NCI-H1436 (cell line): ENCODE measurements at regions not wholly inside any gene's neighbourhood (a gene's known extent, or its start where the extent isn't known, plus 50 kb on each side); places are given as distances from the start of the nearest gene placed in this dataset.
"Not testable (repeated sequence)": the region's sequence is repeated elsewhere in the genome, so short reads cannot be mapped to it uniquely, and the experiment has no call there.

Experiments used
- DNase-seq: peaks from one replicate; lab custom pipeline; 2025; lab: John Stamatoyannopoulos, UW

DNA sequence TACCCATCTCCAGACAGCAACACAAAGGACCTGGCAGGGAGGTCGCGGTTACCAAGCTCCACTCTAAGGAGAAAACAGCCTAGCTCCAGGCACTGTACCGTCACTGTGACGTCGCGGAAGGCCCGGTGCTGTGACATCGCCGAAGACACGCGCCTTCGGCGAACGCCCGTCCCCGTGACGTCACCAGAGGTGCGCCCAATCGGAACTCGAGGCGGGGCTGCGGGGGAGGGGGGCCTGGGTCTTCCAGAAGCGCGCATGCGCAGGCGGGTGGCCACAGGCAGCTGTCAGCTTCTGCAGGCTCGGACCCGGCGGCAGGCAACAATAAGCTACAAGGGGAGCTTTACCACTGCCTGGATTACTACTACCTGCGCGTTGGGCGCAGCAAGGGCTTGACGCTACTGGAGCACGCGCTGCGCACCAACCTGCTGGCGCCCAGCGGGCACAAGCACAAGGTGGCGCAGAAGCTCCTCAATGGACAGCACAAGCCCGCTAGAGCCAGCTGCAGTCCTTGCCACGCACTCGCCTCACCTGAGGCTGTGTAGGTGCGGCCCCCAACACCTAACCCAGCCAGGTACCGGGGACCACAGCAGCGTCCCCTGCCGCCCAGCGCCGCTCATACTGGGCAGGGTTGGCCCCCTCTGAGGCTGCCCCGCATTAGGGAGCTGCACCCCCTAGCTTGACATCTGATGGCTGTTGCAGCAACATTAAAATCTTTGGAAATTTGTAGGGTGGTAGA, 208.4 kb downstream of the TPST1 start:
- DNase-seq = peak; percentile 89

DNA sequence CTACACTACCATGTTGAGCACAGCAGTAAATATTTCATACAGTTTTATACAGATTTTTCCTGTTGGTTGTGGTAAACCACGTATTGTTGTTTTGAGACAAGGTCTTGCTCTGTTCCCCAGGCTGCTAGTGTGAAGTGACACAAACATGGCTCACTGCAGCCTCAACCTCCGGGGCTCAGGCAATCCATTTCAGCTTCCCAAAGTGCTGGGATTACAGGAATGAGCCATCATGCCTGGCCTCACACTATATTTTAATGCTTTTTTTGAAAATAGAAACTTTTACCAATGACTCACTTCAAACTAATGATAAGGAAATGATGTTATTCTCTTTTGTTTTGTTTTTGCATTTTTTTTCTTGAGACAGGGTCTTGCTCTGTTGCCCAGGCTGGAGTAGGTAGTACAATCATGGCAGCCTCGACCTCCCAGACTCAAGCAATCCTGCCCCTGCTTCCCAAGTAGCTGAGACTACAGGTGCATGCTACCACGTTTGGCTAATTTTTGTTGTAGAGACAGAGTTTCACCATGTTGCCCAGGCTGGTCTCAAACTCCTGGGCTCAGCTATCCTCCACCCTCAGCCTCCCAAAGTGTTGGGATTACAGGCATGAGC, 210.6 kb downstream of the TPST1 start:
- no peak for DNase-seq

DNA sequence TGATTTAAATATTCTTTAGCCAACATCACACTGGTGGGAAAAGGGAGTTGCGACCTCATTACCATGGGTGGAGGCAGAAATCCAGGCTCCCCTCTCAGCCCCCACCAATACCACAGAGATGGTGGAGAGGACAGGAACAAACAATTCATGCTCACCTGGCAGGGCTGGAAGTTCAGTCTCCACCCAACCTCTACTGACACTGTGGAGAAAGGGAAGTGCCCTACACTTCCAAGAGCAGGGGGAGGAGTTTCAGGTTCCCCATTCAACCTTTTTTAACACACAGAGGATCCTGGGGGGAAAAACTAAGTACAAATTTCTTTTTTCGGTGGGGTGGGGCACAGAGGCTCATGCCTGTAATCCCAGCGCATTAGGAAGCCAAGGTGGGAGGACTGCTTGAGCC, 210.1 kb upstream of the KCTD7 start:
- DNase-seq = no peak

DNA sequence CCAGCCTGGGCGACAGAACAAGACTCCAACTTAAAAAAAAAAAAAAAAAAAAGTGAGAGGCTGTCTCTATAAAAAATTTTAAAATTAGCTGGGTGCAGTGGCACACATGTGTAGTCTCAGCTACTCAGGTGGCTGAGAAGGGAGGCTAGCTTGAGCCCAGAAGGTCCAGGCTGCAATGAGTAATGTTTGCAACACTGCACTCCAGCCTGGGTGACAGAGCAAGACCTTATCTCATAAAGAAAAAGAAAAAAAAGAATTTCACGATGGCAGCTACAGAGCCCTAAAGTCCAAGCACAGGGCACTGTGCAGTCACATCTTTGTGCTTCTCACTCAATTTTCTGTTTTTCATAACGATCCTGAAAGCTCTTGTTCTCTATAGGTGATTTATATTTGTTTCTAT, 209.5 kb upstream of the KCTD7 start:
- DNase-seq = no peak

DNA sequence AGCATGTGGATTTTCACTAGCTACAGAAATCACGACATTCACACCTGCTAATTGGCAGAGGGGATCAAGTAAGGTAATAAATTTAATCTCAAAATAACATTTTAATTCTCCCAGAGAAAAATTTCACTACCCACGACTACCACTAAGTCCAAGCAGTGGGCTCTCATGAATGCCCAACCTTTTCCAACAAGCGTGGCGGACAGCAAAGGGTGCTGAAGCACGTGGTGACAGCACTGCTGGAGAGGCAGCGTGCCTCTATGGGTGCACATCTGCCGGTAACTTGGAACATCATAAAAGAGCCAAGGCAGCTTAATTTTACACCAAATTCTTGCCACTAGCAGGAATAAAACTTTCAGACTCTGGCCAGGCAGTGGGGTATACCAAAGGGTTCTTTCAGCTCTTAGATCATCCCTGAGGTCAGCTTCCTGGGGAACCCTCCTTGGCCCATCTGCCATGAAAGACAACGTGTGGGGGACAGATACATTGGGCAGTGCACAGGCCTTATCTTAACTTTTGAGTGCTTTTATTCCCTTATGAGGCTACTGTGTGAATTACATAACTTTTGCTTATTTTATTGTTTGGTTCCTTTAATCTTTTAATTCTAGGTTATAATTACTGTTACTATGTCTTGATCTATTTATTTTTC, 206.7 kb upstream of the KCTD7 start:
- DNase-seq = no peak

DNA sequence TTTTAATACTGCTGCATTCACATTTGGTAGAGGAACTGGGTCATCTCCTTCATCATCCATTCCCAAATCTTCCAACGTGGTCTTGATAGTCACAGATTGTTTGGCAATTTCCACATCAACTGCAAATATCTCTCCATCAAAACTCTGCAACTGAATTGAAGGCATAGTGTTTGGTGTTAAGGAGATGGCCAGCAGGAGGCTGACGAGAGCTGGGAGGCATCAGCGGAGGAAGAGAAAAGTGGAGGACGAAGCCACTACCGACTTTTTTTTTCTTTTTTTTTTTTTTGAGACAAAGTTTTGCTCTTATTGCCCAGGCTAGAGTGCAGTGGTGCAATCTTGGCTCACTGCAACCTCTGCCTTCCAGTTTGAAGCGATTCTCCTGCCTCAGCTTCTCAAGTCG, 205.0 kb upstream of the KCTD7 start:
- no peak for DNase-seq

DNA sequence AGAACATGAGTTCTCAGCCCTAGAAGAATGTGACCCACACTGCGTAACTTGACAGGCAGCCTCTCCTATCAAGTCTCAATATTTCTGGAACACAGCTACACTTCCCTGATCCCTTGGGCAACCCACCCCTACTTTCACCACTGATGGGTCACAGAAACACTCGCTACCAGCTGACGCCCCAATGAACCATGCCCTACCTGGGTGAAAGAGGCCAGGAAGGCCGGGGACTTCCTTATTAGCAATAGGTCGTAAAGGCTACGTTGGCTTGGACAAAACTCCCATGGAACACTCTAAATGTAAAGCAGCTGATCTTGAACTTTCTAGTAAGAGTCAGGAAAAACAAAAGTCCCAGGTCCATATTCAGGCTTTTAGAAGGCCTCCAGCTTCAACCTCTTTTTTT, 202.3 kb upstream of the KCTD7 start:
- no peak for DNase-seq

DNA sequence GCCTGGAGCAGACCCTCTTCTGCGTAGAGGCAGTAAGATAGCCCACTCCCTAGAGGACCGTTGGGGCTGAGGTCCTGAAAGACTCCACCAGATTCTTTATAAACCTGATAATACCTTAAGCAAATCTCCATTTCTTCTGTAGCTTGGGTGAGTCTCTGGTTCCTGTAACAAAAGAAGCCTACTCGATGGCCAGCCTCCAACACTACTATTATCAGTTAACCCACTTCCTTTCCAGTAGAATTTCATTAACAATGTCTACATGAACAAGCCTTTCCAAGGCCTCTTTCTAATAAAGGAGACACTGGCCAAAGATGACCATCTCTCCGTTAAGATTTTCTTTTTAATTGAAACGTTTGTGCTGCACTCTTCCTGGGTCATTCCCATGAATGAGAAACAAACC, 201.7 kb upstream of the KCTD7 start:
- DNase-seq = no peak

DNA sequence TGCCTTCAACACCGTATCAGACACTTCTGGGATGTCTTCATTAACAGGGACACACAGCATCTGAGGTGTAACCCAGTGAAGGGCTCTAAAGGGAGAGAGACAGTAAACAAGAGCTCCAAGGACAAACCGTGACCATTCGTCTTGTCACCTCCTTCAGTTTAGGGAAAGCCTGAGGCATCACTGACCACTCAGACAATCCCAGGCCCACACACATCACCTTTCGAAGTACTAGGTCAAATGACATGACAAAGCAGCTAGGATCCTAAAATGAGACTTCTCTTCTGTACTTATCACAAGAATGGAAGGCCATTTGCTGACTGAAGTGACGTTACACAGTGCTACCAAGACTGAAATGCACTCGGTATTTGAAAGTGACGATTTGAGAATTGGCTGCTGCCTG, 200.7 kb upstream of the KCTD7 start:
- DNase-seq = no peak

DNA sequence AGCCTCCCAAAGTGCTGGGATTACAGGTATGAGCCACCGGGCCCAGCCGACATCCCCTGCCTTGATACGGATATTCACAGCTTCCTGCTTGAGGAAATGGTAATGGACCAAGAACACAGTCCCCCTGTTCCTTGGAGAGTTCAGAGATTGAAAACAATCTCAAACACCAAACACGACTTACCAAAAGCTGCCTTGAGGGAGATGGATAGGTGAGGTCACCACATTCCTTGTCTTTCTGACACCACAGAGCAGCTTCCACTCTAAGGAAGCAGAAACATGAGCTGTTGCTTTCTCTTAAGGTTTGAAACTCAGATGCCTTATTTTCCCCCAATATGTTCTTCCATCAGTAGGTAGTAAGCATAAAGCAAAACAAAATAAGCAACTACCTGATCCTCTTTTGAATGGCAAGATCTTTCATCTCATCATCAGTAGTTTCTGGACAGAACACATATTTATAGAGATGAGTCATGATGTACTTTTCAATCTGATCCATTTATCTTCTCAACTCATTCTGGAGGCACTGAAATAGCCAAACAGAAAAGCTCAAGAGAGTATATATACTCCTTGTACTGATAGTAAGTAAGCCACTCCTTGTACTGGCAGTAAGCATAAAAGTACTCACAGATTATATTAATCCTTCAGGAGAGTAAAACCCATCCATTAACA, 199.1 kb upstream of the KCTD7 start:
- no peak for DNase-seq

DNA sequence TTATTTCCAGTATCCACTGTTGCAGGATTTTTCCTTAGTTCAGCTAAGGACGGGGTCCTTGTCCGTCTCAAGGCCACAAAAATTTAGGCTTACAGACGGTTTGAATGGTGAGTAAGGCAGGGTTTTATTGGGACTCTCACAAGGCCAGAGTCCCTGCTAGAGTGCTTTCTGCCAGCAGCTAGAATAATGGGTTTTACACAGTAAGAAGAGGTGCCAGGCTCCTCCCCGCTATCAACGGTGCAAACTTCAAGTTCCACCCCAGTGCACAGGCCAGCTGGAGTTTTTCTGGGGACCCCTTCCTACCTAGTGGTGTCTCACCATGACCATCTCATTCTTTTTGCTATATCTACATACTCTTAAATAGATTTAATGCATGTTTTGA, 198.5 kb upstream of the KCTD7 start:
- no peak for DNase-seq

DNA sequence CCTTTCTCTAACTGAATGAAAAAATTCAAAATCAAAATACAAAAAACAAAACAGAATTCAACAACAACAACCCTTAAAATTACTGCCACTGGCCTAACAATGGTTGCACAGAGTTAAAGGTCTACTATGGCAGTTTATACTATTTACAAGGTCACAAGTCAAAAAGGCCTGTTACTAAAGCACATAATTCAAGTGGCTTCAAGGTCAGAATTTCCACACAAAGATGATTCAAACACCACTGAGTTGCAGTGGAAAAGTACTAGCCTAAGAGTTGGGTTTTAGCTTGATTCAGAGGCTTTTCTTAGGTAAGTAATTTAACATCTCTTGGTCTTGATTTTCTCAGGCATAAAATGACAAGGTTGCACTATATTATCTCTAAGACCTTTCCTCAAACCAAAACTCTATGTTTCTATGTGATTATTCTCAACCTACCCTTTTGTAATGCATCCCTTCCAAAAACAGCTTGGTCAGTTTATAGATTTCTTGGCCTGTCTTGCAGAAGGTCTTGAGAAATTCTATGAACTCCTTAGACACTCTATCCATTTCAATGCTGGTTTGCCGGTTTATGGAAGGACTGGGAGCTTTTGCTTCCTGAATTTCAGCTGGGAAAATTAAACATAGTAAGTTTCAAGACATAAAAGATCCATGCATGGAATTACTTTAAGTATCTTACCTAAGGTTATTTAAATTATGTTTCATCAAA, 189.8 kb upstream of the KCTD7 start:
- DNase-seq = not testable (repeated sequence)

DNA sequence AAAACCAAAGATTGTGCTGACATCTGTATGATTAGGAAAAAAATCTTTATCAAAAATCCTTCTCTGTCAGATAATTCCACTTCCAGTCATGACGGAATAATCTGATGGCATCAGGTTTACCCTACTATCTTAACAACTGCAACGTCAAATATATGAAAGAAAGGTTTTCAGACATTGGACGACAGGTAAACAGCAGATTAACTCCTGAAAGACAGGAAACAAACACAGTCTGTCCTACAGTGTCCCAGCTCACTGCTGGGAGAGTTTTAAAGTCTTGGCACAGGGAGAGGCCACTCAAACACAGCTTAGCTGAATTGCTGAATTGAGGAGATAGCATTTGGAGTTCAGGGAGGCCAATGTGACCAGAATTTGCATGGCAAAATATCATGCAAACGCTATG, 186.3 kb upstream of the KCTD7 start:
- no peak for DNase-seq

DNA sequence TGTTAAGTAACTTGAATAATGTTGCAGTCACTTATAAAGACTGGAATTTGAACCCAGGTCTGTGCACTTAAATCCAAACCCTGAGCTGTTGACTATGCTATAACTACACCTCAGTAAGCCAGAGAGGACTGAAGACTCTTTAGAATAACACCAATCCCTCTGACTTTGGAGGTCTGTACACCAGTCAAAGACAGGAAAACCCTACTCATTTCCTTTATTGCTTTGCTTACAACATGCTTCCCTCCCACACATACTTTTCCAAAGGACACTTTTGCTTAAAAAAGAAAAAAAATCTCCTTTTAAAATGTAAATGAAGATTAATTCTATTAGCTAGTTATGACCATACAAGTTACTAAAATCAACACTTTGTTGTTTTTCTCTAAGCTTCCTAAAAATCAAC, 184.7 kb upstream of the KCTD7 start:
- no peak for DNase-seq

DNA sequence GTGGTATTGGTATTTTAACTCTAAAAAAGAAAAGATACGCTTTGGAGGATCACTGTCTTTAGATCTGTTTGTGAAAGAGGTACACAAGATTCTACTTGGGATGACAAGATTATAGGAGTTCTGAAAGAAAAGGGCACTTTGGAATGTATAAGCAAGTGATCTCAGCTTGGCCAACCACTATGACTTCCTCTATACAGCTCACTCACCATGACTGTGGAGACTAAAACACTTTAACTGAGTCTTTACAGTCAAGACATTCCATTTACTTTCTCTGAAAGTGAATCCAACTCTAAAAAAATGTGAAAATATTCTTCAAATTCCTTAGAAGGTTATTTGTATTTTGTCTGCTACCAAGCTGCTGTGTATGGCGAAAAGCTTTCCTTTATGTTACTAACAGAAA, 181.7 kb upstream of the KCTD7 start:
- not testable (repeated sequence) for DNase-seq

DNA sequence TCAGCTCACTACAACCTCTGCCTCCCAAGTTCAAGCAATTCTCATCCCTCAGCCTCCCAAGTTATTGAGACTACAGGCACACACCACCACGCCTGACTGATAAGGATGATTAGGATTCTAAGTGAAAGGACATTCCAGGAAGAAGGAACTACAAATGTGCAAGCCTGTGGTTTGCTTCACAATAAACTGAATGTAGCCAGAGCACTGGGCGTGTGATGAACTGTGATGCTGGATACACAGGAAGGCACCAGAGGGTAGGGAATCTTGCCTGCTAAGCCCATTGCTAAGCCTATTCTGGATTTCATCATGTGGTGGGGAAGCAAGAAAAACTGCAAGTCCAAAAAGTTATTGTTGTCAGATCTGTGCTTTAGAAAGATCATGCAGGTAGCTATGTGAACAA, 177.9 kb upstream of the KCTD7 start:
- not testable (repeated sequence) for DNase-seq

DNA sequence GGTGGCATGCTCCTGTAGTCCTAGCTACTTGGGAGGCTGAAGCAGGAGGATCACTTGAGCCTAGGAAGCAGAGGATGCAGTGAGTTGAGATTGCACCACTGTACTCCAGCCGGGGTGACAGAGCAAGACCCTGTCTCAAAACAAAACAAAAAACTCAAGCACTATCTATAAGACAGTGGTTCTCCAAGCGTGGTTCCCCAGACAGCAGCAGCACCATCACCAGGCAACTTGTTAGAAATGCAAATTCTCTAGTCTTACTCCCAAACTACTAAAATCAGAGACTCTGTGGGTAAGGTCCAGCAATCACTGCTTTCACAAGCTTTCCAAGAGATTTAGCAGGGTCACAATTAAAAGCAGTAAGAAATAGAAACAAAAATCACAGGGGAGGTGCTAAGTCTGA, 177.0 kb upstream of the KCTD7 start:
- DNase-seq = not testable (repeated sequence)

DNA sequence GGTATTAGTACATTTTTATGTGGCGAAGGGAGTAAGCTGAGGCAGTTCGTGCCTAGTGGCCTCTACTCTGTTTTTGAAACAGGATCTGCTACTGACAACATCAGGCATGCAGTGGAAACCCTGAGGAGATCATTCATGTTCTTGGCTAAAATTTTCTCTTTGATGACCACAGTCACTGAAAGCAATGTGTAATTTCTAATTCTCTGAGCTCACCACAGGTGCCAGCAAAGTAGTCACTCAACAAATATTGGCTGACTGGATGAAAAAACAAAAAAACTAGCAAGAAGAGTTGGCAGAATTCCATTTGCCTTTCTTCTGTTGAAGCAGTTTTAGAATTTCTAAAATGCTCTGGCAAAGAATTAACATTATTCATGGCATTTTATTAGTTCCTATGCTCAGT, 176.5 kb upstream of the KCTD7 start:
- DNase-seq = no peak

DNA sequence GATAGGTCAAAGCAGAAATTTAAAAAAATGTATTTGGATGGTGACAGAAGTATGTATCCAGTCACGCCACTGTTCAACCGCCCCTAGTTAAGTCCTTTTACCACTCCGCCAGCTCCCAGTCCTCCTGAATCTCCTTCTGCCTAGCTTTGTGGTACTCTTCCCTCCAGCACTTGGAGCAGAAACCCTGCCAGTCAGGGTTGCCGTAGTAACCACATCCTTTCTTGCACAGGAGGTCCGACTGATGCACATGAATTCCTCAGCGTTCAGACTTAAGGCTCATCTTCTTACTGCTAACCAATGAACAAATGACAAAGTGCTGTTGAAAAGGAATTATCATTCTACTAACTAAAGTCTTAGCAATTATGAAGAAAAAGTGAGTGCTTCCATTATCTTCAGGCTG, 175.3 kb upstream of the KCTD7 start:
- DNase-seq = no peak

DNA sequence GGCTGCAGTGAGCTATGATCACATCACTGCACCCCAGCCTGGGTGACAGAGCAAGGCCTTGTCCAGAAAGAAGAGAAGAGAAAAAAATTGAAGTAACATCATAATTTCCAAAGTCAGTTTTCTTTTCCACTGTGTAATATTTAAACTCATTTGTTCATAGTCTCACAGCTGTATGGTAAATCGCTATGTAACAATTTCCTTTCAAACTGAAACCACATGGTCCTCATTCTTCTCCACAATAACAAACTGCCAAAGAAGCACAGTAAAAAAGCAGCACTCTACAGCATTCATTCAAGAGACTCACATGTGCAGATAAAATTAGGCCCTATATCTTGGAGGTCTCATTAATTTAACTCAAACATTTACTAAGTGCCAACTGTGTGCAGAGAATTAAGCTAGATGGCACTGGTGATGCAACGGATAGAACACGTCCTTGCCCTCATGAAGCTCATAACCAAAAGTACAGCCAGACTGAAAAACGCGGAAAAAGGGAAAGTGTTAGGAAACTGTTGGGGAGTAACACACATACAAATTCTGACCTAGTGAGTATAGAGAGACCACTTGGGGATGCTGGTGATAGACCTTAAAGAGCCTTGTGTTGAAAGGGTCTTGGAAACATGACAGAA, 174.0 kb upstream of the KCTD7 start:
- no peak for DNase-seq

DNA sequence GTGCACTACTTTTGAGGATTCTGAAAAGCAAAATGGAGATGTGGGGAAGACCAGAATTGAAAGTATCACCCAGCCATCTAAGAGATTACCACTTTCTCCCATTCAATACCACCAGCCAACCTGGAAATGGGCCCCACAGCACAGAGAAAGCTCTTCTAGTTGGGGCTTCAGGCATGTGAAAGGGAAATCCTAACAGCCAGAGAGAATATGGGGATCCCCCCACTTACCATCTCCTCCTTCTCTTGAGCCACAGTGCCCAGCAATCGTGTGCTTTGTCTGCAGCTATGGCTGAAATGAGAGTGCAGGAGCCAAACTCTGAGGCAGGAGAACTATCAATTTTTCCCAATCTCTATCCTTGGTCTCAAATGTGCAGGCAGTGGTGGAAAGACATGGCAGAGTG, 173.2 kb upstream of the KCTD7 start:
- DNase-seq = not testable (repeated sequence)

DNA sequence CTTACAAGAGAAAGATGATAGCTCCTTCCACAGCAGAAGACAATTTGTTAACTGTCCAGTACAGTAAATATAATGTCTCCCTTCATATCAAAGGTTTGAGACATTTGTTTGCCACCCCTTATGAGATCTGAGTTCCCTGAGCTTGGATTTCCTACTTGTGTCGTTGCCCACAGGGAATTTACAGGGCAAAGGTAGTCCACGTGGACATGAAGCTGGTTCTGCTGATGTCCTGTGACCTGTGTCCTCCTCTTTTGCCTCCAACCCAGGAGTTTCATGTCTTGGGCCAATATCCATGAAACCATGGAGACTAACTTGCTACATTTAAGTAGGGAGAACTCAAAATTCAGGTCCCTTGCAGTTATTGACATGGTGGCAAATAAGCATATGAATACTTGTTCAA, 172.2 kb upstream of the KCTD7 start:
- not testable (repeated sequence) for DNase-seq
